Transverse colon (tissue), 4 donors: ENCODE measurements at regions not wholly inside any gene's neighbourhood (a gene's known extent, or its start where the extent isn't known, plus 50 kb on each side); places are given as distances from the start of the nearest gene placed in this dataset.
A peak's percentile ranks its signal among the peaks of the same experiment; 100 is the strongest.

Experiments
- DNase-seq: peaks from one replicate; pipeline ENCODE4 v3.0.0-alpha.2; 2019
- H3K27ac ChIP-seq, 4 donors: fragments of 200-600 bp; sonication (generic); 2 replicates each; pipeline ENCODE4 v1.5.1; 2016 to 2018; ENCODE audit warnings: inconsistent platforms in 4 of 4
- H3K27me3 ChIP-seq: fragments of 200-600 bp; sonication (generic); 2 replicates; pipeline ENCODE4 v1.5.1; 2017; ENCODE audit warnings: inconsistent platforms
- H3K36me3 ChIP-seq, 4 donors: fragments of 200-600 bp; sonication (generic); 2 replicates each; pipeline ENCODE4 v1.5.1; 2017 to 2019; ENCODE audit warnings: inconsistent platforms in 4 of 4
- H3K4me1 ChIP-seq, 4 donors: fragments of 200-600 bp; sonication (generic); 2 replicates each; pipeline ENCODE4 v1.5.1; 2017 to 2020; ENCODE audit warnings: inconsistent platforms in 4 of 4
- H3K4me3 ChIP-seq, 4 donors: fragments of 200-600 bp; sonication (generic); 1 replicate in 1 of 4; 2 replicates in 3 of 4; pipeline versions ENCODE4 v1.5.1 to v1.6.1; 2017 to 2019; ENCODE audit warnings: inconsistent platforms in 4 of 4
- H3K9me3 ChIP-seq, 2 donors: fragments of 200-600 bp; sonication (generic); 2 replicates each; pipeline ENCODE4 v1.5.1; 2017 to 2019; ENCODE audit warnings: inconsistent platforms in 2 of 2
- EP300 ChIP-seq: sonication (generic); formaldehyde crosslinking; IDR thresholded peaks from one replicate; pipeline ENCODE4 v1.6.1; 2017; ENCODE audit warnings: antibody characterized with exemption, low read depth
- POLR2A ChIP-seq: fragments of 450-650 bp; IDR thresholded peaks from one replicate; pipeline ENCODE4 v1.6.1; 2016; ENCODE audit warnings: antibody characterized with exemption, mild to moderate bottlenecking, moderate library complexity
- POLR2AphosphoS5 ChIP-seq, 3 donors: sonication (generic); formaldehyde crosslinking; IDR thresholded peaks; one replicate each; pipeline ENCODE4 v1.6.1; 2016; ENCODE audit warnings: antibody characterized with exemption in 3 of 3
- whole genome bisulfite sequencing, 2 donors: methylation state at CpG; one replicate each; pipeline ENCODE4 v1.1.5; 2018; ENCODE audit warnings: low coverage in 1 of 2; 5-methylcytosine and 5-hydroxymethylcytosine counted together
- in situ Hi-C, 4 donors: fragments of 200-750 bp; cut with MboI; loops; one replicate each; pipeline versions ENCODE4 v1.15.0 to v1.15.1; 2017; ENCODE audit warnings: low sequenced_read_pairs in 3 of 4, low pct_ligation_motif_present in 1 of 4, low pct_unique_long_range_greater_than_20kb in 1 of 4
- intact Hi-C: fragments of 100-400 bp; cut with DNase I; formaldehyde crosslinking; loops from one replicate; pipeline ENCODE4 v1.15.1; 2023; ENCODE audit warnings: low total_unique reads
- TF ChIP-seq, protein P1 (sequence below), 5 experiments: fragments of 200-600 bp in 3 of 5; fragments of 450-650 bp in 2 of 5; sonication (generic) in 3 of 5; IDR thresholded peaks; 1 replicate in 2 of 5; 2 replicates in 3 of 5; pipeline ENCODE4 v1.5.1; 2016 to 2017; ENCODE audit warnings: antibody characterized with exemption in 5 of 5, inconsistent platforms in 3 of 5, mild to moderate bottlenecking in 2 of 5, moderate library complexity in 1 of 5

DNA sequence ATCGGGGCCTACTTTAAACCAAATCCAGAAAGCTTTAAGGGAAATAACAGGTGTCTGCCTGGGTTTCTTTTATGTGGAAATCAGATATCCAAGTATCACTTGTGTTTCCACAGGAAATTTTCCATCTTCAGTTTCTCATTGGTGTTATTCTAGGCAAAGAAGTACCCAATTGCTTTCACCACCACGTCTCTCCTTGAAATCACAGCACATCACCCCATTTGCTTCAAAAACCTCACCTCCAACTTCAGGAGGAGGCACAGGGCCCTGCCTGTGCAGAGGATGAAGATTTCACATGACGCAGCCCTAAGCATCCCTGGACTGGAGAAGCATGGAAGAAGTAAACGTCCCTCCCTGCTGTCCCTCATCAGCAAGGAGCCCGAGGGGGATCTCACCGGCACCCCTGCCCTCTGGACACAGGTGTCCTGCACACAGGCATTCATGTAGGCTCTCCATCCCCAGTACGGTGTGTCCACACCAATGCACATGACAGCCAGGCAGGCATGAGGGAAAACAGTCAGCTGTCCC is 182.3 kb downstream of the TBXT start:
- in situ Hi-C loops (no loop called here), intact Hi-C loops (no loop called here)
- H3K4me3 ChIP-seq = peak overlapping the region in 1 of 4 donors; percentile 8
- peaks cover 0 to 18% (median 6%) of the 10 kb centered on the region in 4 donors for H3K4me1 ChIP-seq
- peak overlapping the region in 1 of 4 donors; percentile 75 for H3K27ac ChIP-seq
- no peak for DNase-seq
- 66 to 75% methylated on average over 2 to 6 of the region's 7 CpGs for WGBS, 2 donors
- TF ChIP-seq POLR2AphosphoS5 (IDR thresholded peaks at IDR 0.05) = no peak
- TF ChIP-seq POLR2A = no peak
- no peak for TF ChIP-seq EP300
- TF ChIP-seq, protein P1, sequence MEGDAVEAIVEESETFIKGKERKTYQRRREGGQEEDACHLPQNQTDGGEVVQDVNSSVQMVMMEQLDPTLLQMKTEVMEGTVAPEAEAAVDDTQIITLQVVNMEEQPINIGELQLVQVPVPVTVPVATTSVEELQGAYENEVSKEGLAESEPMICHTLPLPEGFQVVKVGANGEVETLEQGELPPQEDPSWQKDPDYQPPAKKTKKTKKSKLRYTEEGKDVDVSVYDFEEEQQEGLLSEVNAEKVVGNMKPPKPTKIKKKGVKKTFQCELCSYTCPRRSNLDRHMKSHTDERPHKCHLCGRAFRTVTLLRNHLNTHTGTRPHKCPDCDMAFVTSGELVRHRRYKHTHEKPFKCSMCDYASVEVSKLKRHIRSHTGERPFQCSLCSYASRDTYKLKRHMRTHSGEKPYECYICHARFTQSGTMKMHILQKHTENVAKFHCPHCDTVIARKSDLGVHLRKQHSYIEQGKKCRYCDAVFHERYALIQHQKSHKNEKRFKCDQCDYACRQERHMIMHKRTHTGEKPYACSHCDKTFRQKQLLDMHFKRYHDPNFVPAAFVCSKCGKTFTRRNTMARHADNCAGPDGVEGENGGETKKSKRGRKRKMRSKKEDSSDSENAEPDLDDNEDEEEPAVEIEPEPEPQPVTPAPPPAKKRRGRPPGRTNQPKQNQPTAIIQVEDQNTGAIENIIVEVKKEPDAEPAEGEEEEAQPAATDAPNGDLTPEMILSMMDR (IDR thresholded peaks at IDR 0.05) = no peak
- no peaks in the 10 kb centered on the region for H3K36me3 ChIP-seq
- H3K27me3 ChIP-seq = peaks cover 29% of the 10 kb centered on the region
- H3K9me3 ChIP-seq = no peaks in the 10 kb centered on the region

DNA sequence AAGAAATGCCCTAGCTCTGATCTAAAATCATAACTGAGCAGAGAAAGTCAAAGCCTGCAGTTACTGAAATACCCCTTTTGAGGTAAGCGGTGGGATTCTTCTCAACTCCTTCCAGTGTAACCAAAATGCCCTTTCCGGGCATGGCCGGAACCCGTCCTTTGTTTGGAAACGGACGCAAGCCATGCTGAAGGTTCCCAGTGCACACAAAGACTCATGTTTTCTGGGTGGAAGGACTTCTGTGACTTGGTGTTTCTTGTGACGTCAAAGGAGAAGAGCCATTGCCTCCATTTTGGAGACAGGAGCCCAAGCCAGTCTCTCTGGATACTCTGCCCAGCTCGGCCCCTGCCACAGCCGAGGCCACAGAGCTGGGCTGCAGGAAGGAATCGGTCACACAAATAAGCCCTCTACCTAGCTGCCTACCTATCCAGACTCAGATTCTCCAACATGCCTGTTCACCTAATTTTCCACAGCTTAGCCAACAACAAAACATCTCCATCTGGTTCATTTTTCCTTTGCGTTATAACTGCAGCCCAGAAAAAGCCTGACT is 182.8 kb downstream of the TBXT start:
- Histone ChIP-seq H3K36me3 (no peaks in the 10 kb centered on the region), H3K9me3 (no peaks in the 10 kb centered on the region), H3K27me3 (peaks cover 29% of the 10 kb centered on the region), H3K4me3 (peak overlapping the region in 1 of 4 donors; percentile 8), H3K4me1 (peaks cover 0 to 18% (median 6%) of the 10 kb centered on the region in 4 donors), H3K27ac (no peak overlapping the region)
- WGBS, 2 donors = 87 to 100% methylated on average over 1 to 11 of the region's 11 CpGs
- in situ Hi-C loops (no loop called here), intact Hi-C loops (no loop called here)
- TF ChIP-seq EP300 = no peak
- DNase-seq = no peak

DNA sequence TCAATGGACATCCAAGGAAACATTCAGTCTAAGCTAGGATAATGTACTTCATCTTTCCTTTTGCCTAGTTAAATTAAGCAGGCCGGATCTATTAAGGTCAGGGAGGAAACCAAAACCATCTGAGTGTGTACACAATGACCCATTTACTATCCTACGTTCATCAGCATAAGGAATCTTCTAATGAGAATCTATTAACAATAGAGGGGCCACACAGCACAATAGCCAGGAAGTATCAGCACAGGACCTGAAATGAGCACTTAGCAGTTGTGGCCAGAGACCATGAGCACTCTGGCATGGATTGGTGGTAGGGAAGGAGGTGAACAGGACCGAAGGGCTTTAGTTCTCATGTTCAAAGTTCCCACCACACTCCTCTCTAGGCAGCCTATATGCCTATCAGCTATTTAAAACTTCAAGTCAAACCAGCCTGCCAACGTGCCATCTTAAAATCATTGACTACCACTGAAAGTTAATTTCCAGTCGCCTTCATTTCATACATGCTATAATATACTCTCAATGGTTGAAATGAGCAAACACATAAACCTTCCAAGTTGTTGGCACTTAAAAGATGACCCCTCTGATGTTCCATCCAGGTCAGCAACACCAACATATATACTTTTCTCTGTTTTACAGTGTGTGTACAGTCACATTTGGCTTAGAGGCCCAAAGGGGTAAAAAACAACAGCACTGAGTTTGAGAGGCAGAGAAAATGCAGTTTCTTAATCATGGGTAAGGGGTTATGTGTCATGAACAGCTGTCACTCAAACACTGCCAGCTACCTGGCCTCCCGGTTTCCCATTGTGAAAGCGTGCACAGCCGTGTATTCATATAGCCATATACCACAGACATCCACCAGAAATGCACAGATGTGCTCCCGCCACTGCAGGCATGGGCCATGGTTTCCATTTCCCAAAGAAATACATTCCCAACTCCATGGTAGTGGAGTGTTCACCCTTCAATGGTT is 184.3 kb downstream of the TBXT start:
- peaks cover 0 to 7% (median 2%) of the 10 kb centered on the region in 4 donors for H3K4me1 ChIP-seq
- peaks cover 17% of the 10 kb centered on the region for H3K27me3 ChIP-seq
- H3K4me3 ChIP-seq = no peak overlapping the region
- no peaks in the 10 kb centered on the region for H3K36me3 ChIP-seq
- no peak for DNase-seq
- TF ChIP-seq POLR2A = no peak
- TF ChIP-seq POLR2AphosphoS5 (IDR thresholded peaks at IDR 0.05) = no peak
- TF ChIP-seq, protein P1 (IDR thresholded peaks at IDR 0.05) = no peak
- no peak for TF ChIP-seq EP300
- in situ Hi-C loops (no loop called here), intact Hi-C loops (no loop called here)
- no peak overlapping the region for H3K27ac ChIP-seq
- no peaks in the 10 kb centered on the region for H3K9me3 ChIP-seq
- WGBS, 2 donors = 73 to 85% methylated on average over 4 to 9 of the region's 9 CpGs

- Histone ChIP-seq H3K4me3 (no peak overlapping the region), H3K27me3 (no peaks in the 10 kb centered on the region), H3K27ac (no peak overlapping the region), H3K4me1 (no peaks in the 10 kb centered on the region), H3K9me3 (no peaks in the 10 kb centered on the region), H3K36me3 (no peaks in the 10 kb centered on the region)
- intact Hi-C loops = no loop called here
- in situ Hi-C loops = no loop called here
- WGBS, 2 donors = 78 to 87% methylated on average over 3 of the region's 3 CpGs
- TF ChIP-seq POLR2A (no peak), POLR2AphosphoS5 (IDR thresholded peaks at IDR 0.05) (no peak), EP300 (no peak)
- TF ChIP-seq, protein P1 (IDR thresholded peaks at IDR 0.05) = no peak
- DNase-seq = no peak
Measured at GRCh38 chr6:165978476-165978875, 189.2 kb downstream of the TBXT start.
